ENCODE measurements at regions not wholly inside any gene's neighbourhood (a gene's known extent, or its start where the extent isn't known, plus 50 kb on each side); places are given as distances from the start of the nearest gene placed in this dataset.

GRCh38 chr3:111352585-111352984, 189.4 kb upstream of the CD96 start:
- no peak for DNase-seq (ENCODE audit: low read depth)

GRCh38 chr3:111359261-111360030, 182.6 kb upstream of the CD96 start:
- no peak for DNase-seq (ENCODE audit: low read depth)

- DNase-seq (ENCODE audit: low read depth), result no peak
These were observed 179.5 kb upstream of the CD96 start for GRCh38 chr3:111362381-111363009.

GRCh38 chr3:111366515-111366914, 175.5 kb upstream of the CD96 start:
- no peak for DNase-seq (ENCODE audit: low read depth)

GRCh38 chr3:111368056-111368455, 173.9 kb upstream of the CD96 start:
- no peak for DNase-seq (ENCODE audit: low read depth)

GRCh38 chr3:111369958-111370357, 172.0 kb upstream of the CD96 start:
- DNase-seq (ENCODE audit: low read depth), result no peak

GRCh38 chr3:111373239-111373638, 168.8 kb upstream of the CD96 start:
- no peak for DNase-seq (ENCODE audit: low read depth)

GRCh38 chr3:111373861-111374260, 168.1 kb upstream of the CD96 start:
- DNase-seq (ENCODE audit: low read depth), result no peak

- no peak for DNase-seq (ENCODE audit: low read depth)
These were observed 156.0 kb upstream of the CD96 start for GRCh38 chr3:111385971-111386495.

GRCh38 chr3:111392894-111393398, 149.1 kb upstream of the CD96 start:
- no peak for DNase-seq (ENCODE audit: low read depth)

- DNase-seq (ENCODE audit: low read depth), result no peak
These were observed 129.3 kb upstream of the CD96 start for GRCh38 chr3:111412656-111413055.

GRCh38 chr3:111414531-111414930, 127.5 kb upstream of the CD96 start:
- no peak for DNase-seq (ENCODE audit: low read depth)

GRCh38 chr3:111415018-111415417, 127.0 kb upstream of the CD96 start:
- DNase-seq (ENCODE audit: low read depth), result no peak

GRCh38 chr3:111418391-111418790, 123.6 kb upstream of the CD96 start:
- no peak for DNase-seq (ENCODE audit: low read depth)

GRCh38 chr3:111428301-111428700, 113.7 kb upstream of the CD96 start:
- DNase-seq (ENCODE audit: low read depth), result no peak

- DNase-seq (ENCODE audit: low read depth), result no peak
These were observed 106.9 kb upstream of the CD96 start for GRCh38 chr3:111434941-111435622.

GRCh38 chr3:111438283-111438682, 103.7 kb upstream of the CD96 start:
- DNase-seq (ENCODE audit: low read depth), result no peak

- DNase-seq (ENCODE audit: low read depth), result no peak
These were observed 87.4 kb upstream of the CD96 start for GRCh38 chr3:111454551-111454950.

GRCh38 chr3:111465081-111465670, 76.8 kb upstream of the CD96 start:
- DNase-seq (ENCODE audit: low read depth), result no peak

- DNase-seq (ENCODE audit: low read depth), result no peak
These were observed 72.0 kb upstream of the CD96 start for GRCh38 chr3:111470032-111470431.

GRCh38 chr3:111471831-111472230, 70.2 kb upstream of the CD96 start:
- no peak for DNase-seq (ENCODE audit: low read depth)

GRCh38 chr3:111472556-111472955, 69.4 kb upstream of the CD96 start:
- DNase-seq (ENCODE audit: low read depth), result no peak

Data from activated T-helper 9 cell treated with anti-CD3 and anti-CD28 coated beads, Interleukin-2, amount 50 U/mL, for 16 hours (primary cell).